HG03354 (cell line): ENCODE measurements at regions not wholly inside any gene's neighbourhood (a gene's known extent, or its start where the extent isn't known, plus 50 kb on each side); places are given as distances from the start of the nearest gene placed in this dataset.

Experiments used
- ATAC-seq: cut with Tn5 transposase; IDR thresholded peaks from one replicate; pipeline ENCODE4 v1.9.1; 2021; ENCODE audit warnings: mild to moderate bottlenecking; ENCODE audit not compliant: unreplicated experiment, poor library complexity, severe bottlenecking

- peak; percentile 4 for ATAC-seq
These were observed 74.1 kb upstream of the KCNMA1 start for GRCh38 chr10:77711683-77712049.

- ATAC-seq = peak; percentile 93
These were observed 73.4 kb upstream of the KCNMA1 start for GRCh38 chr10:77710759-77711682.

- no peak for ATAC-seq
These were observed 72.5 kb upstream of the KCNMA1 start for GRCh38 chr10:77710081-77710551.

GRCh38 chr10:77707570-77707969, 70.0 kb upstream of the KCNMA1 start:
- ATAC-seq = no peak

- no peak for ATAC-seq
These were observed 64.6 kb upstream of the KCNMA1 start for GRCh38 chr10:77702166-77702565.

- ATAC-seq = no peak
These were observed 62.5 kb upstream of the KCNMA1 start for GRCh38 chr10:77700086-77700485.

- ATAC-seq = no peak
These were observed 61.6 kb upstream of the KCNMA1 start for GRCh38 chr10:77699080-77699645.

GRCh38 chr10:77698267-77698931, 60.8 kb upstream of the KCNMA1 start:
- ATAC-seq = no peak

- no peak for ATAC-seq
These were observed 59.0 kb upstream of the KCNMA1 start for GRCh38 chr10:77696584-77696983.

- ATAC-seq = no peak
These were observed 57.6 kb upstream of the KCNMA1 start for GRCh38 chr10:77695186-77695585.

- no peak for ATAC-seq
These were observed 55.2 kb upstream of the KCNMA1 start for GRCh38 chr10:77692782-77693181.

- no peak for ATAC-seq
These were observed 51.7 kb upstream of the KCNMA1 start for GRCh38 chr10:77689339-77689738.

- ATAC-seq = no peak
These were observed 50.0 kb upstream of the KCNMA1 start for GRCh38 chr10:77687621-77688020.
